GM12874 (cell line): ENCODE measurements at regions not wholly inside any gene's neighbourhood (a gene's known extent, or its start where the extent isn't known, plus 50 kb on each side); places are given as distances from the start of the nearest gene placed in this dataset.

Experiments used
- TF ChIP-seq, protein P1 (sequence below): IDR thresholded peaks from 2 replicates; pipeline ENCODE4 v1.5.1; 2011; ENCODE audit warnings: low read depth, mild to moderate bottlenecking, control low read depth, low read length, moderate library complexity; ENCODE audit not compliant: insufficient read depth

DNA sequence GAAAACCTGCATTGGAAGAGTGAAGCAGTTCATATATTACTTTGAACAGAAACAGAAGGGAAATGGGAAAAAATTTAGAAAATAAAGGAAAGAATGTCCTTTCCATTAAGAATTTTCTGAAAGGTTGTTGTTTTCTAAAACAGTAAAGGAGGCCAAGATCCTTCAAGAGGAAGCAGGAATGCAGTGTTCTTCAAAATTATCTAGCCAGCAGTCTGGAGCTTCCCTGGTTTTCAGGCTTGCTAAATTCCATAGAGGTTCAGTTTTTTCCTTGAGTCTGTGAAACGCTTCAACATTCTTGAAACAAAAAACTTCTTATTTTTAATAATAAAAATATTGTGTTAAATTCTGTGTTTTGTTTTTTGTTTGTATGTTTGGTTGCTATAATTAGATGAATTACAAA is 189.0 kb upstream of the ANO3 start:
- TF ChIP-seq, protein P1, sequence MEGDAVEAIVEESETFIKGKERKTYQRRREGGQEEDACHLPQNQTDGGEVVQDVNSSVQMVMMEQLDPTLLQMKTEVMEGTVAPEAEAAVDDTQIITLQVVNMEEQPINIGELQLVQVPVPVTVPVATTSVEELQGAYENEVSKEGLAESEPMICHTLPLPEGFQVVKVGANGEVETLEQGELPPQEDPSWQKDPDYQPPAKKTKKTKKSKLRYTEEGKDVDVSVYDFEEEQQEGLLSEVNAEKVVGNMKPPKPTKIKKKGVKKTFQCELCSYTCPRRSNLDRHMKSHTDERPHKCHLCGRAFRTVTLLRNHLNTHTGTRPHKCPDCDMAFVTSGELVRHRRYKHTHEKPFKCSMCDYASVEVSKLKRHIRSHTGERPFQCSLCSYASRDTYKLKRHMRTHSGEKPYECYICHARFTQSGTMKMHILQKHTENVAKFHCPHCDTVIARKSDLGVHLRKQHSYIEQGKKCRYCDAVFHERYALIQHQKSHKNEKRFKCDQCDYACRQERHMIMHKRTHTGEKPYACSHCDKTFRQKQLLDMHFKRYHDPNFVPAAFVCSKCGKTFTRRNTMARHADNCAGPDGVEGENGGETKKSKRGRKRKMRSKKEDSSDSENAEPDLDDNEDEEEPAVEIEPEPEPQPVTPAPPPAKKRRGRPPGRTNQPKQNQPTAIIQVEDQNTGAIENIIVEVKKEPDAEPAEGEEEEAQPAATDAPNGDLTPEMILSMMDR, result no peak

DNA sequence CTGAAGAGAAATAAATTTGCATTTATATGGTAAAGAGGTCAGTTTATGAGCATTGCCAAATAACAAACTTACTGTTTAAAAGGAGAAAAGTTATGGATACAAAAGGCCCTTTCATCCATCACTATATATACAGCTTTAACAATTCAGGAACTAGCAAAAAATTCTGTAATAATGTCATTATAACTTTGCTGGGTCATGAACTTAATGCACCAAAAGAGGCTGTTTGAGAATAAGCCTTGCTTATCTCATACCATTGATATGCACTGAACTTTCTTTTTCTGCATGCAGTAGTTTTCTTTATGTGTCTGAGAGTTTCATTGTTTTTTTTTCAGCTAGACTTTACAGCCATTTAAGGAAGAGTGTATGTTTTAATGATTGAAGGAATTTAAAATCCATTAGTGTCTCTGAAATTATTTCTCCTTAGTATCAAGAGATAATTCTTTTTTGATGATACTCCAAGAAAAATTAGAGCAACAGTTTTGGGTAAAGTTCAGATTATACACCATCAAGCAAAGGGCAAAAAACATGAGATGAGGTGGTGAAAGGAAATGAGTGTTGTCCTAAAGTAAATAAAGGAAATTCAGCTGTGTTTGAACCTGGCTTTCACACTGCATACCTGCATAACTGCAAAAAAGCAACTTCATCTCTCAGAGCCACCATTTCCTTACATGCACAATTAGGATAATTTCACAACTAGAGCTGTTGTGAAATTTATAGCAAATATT is 188.2 kb upstream of the ANO3 start:
- TF ChIP-seq, protein P1, result no peak

DNA sequence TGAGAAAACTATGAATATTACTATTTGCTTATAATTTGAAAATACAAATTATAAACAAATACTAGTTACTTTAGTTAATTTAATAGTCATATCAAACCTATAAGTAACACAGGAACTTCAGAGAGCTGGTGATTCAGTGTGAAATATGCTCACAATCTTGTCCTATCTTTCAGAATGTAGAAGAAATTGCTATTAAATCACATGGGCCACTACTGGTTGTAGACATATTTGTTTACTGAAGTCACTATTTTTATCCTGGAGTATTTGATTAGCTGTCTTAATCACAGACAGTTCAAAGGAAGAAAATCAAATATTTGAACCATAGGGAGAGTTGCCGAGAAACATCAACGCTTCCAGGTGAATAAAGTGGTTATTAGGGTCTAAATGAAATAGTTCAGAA is 187.6 kb upstream of the ANO3 start:
- TF ChIP-seq, protein P1, result no peak

- TF ChIP-seq, protein P1, result no peak
Observed at GRCh38 chr11:26144911-26145310, 187.0 kb upstream of the ANO3 start.

DNA sequence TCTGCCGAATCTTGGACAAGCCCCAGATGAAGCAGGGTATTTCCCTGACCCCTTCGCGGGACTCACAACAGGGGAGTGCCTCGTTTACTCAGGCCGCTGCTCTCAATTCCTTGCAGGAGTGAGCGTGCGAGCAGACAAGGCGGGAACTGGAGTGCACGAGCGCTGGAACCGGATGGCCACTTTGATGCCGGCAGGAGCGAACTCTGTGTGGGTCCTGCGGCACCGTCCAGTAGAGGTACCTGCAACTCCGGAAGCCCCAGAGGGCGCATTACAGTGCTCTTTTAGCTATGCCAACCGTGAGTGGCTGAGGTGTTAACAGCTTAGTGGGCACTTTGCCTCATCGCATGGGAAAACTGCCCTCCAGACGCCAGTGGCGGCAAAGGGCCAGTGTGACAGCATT is 182.3 kb upstream of the ANO3 start:
- TF ChIP-seq, protein P1, result no peak

GRCh38 chr11:26150031-26150430 is 181.9 kb upstream of the ANO3 start:
- TF ChIP-seq, protein P1, result no peak

DNA sequence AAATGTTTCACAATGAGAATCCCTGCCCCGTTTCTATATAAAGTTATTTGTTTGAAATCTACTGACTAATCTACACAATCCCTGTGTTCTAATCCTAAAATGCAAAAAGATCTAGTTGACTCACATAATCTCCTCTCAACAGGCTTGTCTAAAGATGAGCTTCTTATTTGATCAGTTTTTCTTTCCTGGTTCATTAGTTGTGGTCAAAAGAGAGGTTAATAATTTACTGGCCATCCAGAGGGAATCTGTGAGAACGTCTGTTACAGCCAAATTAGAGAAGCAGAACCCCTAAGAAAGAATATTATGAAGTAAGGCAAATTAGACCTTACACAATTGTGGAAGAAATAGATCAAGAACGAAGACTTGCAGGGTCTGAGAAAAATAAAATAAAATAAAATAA is 173.7 kb upstream of the ANO3 start:
- TF ChIP-seq, protein P1, result no peak
